Peyer's patch (tissue), 4 donors: ENCODE measurements at regions not wholly inside any gene's neighbourhood (a gene's known extent, or its start where the extent isn't known, plus 50 kb on each side); places are given as distances from the start of the nearest gene placed in this dataset.

Experiments
- DNase-seq, 3 donors: peaks; one replicate each; pipeline ENCODE4 v3.0.0-alpha.2; 2017 to 2019
- H3K27ac ChIP-seq, 4 donors: fragments of 200-600 bp; sonication (generic); one replicate each; pipeline ENCODE4 v1.5.1; 2016 to 2019
- H3K27me3 ChIP-seq, 2 donors: fragments of 200-600 bp; sonication (generic); one replicate each; pipeline ENCODE4 v1.5.1; 2019
- H3K36me3 ChIP-seq, 3 donors: fragments of 200-600 bp; sonication (generic); one replicate each; pipeline ENCODE4 v1.5.1; 2016 to 2019
- H3K4me1 ChIP-seq, 4 donors: fragments of 200-600 bp; sonication (generic); one replicate each; pipeline ENCODE4 v1.5.1; 2016 to 2019
- H3K4me3 ChIP-seq, 4 donors: fragments of 200-600 bp; sonication (generic); 1 replicate in 3 of 4; 2 replicates in 1 of 4; pipeline ENCODE4 v1.5.1; 2016 to 2019; ENCODE audit warnings: mild to moderate bottlenecking in 1 of 4
- H3K9me3 ChIP-seq, 4 donors: fragments of 200-600 bp; sonication (generic); one replicate each; pipeline ENCODE4 v1.5.1; 2016 to 2019; ENCODE audit warnings: mild to moderate bottlenecking in 1 of 4
- CTCF ChIP-seq, 6 experiments: fragments of 450-650 bp in 4 of 6; fragments of 200-600 bp in 2 of 6; sonication (generic) in 1 of 6; IDR thresholded peaks; one replicate each; pipeline ENCODE4 v1.5.1; 2017 to 2019; ENCODE audit warnings: antibody characterized with exemption in 6 of 6, mild to moderate bottlenecking in 3 of 6, moderate library complexity in 1 of 6
- POLR2A ChIP-seq, 2 donors: fragments of 450-650 bp; IDR thresholded peaks; one replicate each; pipeline ENCODE4 v1.5.1; 2017; ENCODE audit warnings: antibody characterized with exemption in 2 of 2, mild to moderate bottlenecking in 2 of 2, moderate library complexity in 2 of 2
- small RNA-seq, 2 donors: library from RNA; depleted of rRNA; stranded (forward); fragments of <200 nt; gene quantifications; one replicate each; pipeline ENCODE3, GENCODE V24; 2016

GRCh38 chr1:78434351-78434750, 56.4 kb upstream of the PTGFR start:
- Histone ChIP-seq H3K4me1 (no peaks in the 10 kb centered on the region), H3K27me3 (no peaks in the 10 kb centered on the region), H3K9me3 (no peaks in the 10 kb centered on the region), H3K36me3 (no peaks in the 10 kb centered on the region), H3K4me3 (no peak overlapping the region), H3K27ac (no peak overlapping the region)
- DNase-seq: no peak
- TF ChIP-seq POLR2A (IDR thresholded peaks at IDR 0.05) (no peak), CTCF (IDR thresholded peaks at IDR 0.05) (no peak)

GRCh38 chr1:78436961-78437360, 53.8 kb upstream of the PTGFR start:
- Histone ChIP-seq H3K36me3 (no peaks in the 10 kb centered on the region), H3K4me3 (no peak overlapping the region), H3K27me3 (no peaks in the 10 kb centered on the region), H3K9me3 (no peaks in the 10 kb centered on the region), H3K27ac (no peak overlapping the region), H3K4me1 (no peaks in the 10 kb centered on the region)
- no peak for DNase-seq
- TF ChIP-seq POLR2A (IDR thresholded peaks at IDR 0.05): no peak

- H3K9me3 ChIP-seq: no peaks in the 10 kb centered on the region
- no peak overlapping the region for H3K27ac ChIP-seq
- TF ChIP-seq CTCF (IDR thresholded peaks at IDR 0.05) (no peak), POLR2A (IDR thresholded peaks at IDR 0.05) (no peak)
- no peaks in the 10 kb centered on the region for H3K27me3 ChIP-seq
- DNase-seq: no peak
- H3K36me3 ChIP-seq: no peaks in the 10 kb centered on the region
- no peak overlapping the region for H3K4me3 ChIP-seq
- no peaks in the 10 kb centered on the region for H3K4me1 ChIP-seq
Measured at GRCh38 chr1:78437396-78437795, 53.4 kb upstream of the PTGFR start.

- H3K27me3 ChIP-seq: no peaks in the 10 kb centered on the region
- H3K27ac ChIP-seq: no peak overlapping the region
- no peaks in the 10 kb centered on the region for H3K4me1 ChIP-seq
- H3K9me3 ChIP-seq: no peaks in the 10 kb centered on the region
- H3K4me3 ChIP-seq: no peak overlapping the region
- no peak for DNase-seq
- TF ChIP-seq POLR2A (IDR thresholded peaks at IDR 0.05): no peak
- TF ChIP-seq CTCF (IDR thresholded peaks at IDR 0.05): no peak
- H3K36me3 ChIP-seq: no peaks in the 10 kb centered on the region
Measured at GRCh38 chr1:78437941-78438340, 52.8 kb upstream of the PTGFR start.

GRCh38 chr1:78440381-78440793, 50.4 kb upstream of the PTGFR start:
- H3K4me1 ChIP-seq: no peaks in the 10 kb centered on the region
- no peaks in the 10 kb centered on the region for H3K9me3 ChIP-seq
- no peak for DNase-seq
- TF ChIP-seq POLR2A (IDR thresholded peaks at IDR 0.05): no peak
- TF ChIP-seq CTCF (IDR thresholded peaks at IDR 0.05): no peak
- no peaks in the 10 kb centered on the region for H3K36me3 ChIP-seq
- H3K4me3 ChIP-seq: no peak overlapping the region
- H3K27ac ChIP-seq: no peak overlapping the region
- no peaks in the 10 kb centered on the region for H3K27me3 ChIP-seq

Small RNAs in the stretch of these regions (small RNA-seq; reads per million reads assigned to genes)
- gene AC096531.1: 0 reads per million in 2 donors
- 0 to 0.13 reads per million in 2 donors for gene RNA5SP23
